ENCODE measurements at regions not wholly inside any gene's neighbourhood (a gene's known extent, or its start where the extent isn't known, plus 50 kb on each side); places are given as distances from the start of the nearest gene placed in this dataset.

DNA sequence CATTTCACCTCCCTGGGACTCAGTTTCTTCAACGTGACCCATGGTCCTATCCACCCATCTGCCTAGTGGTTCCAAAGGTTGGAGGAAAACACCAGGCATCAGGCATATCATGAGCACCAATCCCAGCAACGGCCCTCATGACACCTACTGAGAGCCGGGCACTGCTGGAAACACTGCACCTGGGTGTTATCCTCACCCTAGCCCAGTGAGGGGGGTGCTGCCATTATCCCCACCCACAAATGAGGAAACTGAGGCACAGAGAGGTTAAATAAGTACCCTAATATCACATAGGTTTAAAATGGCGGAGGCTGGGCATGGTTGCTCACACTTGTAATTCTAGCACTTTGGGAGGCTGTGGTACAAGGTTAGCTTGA, 206.9 kb downstream of the MATN1 start:
- TF ChIP-seq, protein P1, sequence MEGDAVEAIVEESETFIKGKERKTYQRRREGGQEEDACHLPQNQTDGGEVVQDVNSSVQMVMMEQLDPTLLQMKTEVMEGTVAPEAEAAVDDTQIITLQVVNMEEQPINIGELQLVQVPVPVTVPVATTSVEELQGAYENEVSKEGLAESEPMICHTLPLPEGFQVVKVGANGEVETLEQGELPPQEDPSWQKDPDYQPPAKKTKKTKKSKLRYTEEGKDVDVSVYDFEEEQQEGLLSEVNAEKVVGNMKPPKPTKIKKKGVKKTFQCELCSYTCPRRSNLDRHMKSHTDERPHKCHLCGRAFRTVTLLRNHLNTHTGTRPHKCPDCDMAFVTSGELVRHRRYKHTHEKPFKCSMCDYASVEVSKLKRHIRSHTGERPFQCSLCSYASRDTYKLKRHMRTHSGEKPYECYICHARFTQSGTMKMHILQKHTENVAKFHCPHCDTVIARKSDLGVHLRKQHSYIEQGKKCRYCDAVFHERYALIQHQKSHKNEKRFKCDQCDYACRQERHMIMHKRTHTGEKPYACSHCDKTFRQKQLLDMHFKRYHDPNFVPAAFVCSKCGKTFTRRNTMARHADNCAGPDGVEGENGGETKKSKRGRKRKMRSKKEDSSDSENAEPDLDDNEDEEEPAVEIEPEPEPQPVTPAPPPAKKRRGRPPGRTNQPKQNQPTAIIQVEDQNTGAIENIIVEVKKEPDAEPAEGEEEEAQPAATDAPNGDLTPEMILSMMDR (IDR thresholded peaks at IDR 0.05; ENCODE audit: low read depth, low read length, poor library complexity, severe bottlenecking): no peak
- TF ChIP-seq EZH2phosphoT487 (IDR thresholded peaks at IDR 0.05; ENCODE audit: borderline replicate concordance, low read length): no peak
